GM23338 (cell line): ENCODE measurements at regions not wholly inside any gene's neighbourhood (a gene's known extent, or its start where the extent isn't known, plus 50 kb on each side); places are given as distances from the start of the nearest gene placed in this dataset.

Source experiments
- ATAC-seq: fragments of 200-7000 bp; cut with Tn5 transposase; 3 replicates; pipeline ENCODE4 v1.9.1; 2020
- DNase-seq: peaks from one replicate; pipeline ENCODE4 v3.0.0-alpha.2; 2015; ENCODE audit warnings: low spot score
- H2AFZ ChIP-seq: fragments of 200-600 bp; sonication (generic); 2 replicates; pipeline ENCODE4 v1.8.0; 2016; ENCODE audit warnings: antibody characterized with exemption, mild to moderate bottlenecking, moderate library complexity
- H3F3A ChIP-seq: fragments of 200-600 bp; sonication (generic); replicated peaks from 2 replicates; pipeline ENCODE4 v1.8.0; 2017; ENCODE audit warnings: antibody characterized with exemption, mixed run types, low read depth
- H3K27ac ChIP-seq: fragments of 200-600 bp; sonication (generic); 2 replicates; pipeline ENCODE4 v1.6.1; 2016; ENCODE audit warnings: low read depth
- H3K27me3 ChIP-seq: fragments of 200-600 bp; sonication (generic); 2 replicates; pipeline ENCODE4 v1.8.0; 2016; ENCODE audit warnings: mild to moderate bottlenecking, mixed run types, moderate library complexity; ENCODE audit not compliant: insufficient read depth
- H3K36me3 ChIP-seq: fragments of 200-600 bp; sonication (generic); 2 replicates; pipeline ENCODE4 v1.8.0; 2016; ENCODE audit warnings: mild to moderate bottlenecking; ENCODE audit not compliant: insufficient read depth
- H3K4me1 ChIP-seq: fragments of 200-600 bp; sonication (generic); 2 replicates; pipeline ENCODE4 v1.8.0; 2016; ENCODE audit warnings: mild to moderate bottlenecking, moderate library complexity; ENCODE audit not compliant: insufficient read depth
- H3K4me2 ChIP-seq: fragments of 200-600 bp; sonication (generic); 2 replicates; pipeline ENCODE4 v1.7.1; 2017; ENCODE audit warnings: mixed run types
- H3K4me3 ChIP-seq: fragments of 200-600 bp; sonication (generic); 2 replicates; pipeline ENCODE4 v1.6.1; 2016; ENCODE audit warnings: mixed run types
- H3K79me2 ChIP-seq: fragments of 200-600 bp; sonication (generic); replicated peaks from 2 replicates; pipeline ENCODE4 v1.8.0; 2017; ENCODE audit warnings: mild to moderate bottlenecking; ENCODE audit not compliant: insufficient read depth
- H3K9me2 ChIP-seq: fragments of 200-600 bp; sonication (generic); 2 replicates; pipeline ENCODE4 v1.8.0; 2017; ENCODE audit not compliant: insufficient read depth
- H4K20me1 ChIP-seq: fragments of 200-600 bp; sonication (generic); replicated peaks from 2 replicates; pipeline ENCODE4 v1.8.0; 2017; ENCODE audit warnings: mild to moderate bottlenecking; ENCODE audit not compliant: insufficient read depth
- H3K27ac Mint-ChIP-seq: 2 replicates; pipeline ENCODE4 v1.8.0; 2020; ENCODE audit warnings: inconsistent platforms, mild to moderate bottlenecking, moderate library complexity, mixed read lengths
- H3K27me3 Mint-ChIP-seq: 3 replicates; pipeline ENCODE4 v1.8.0; 2022; ENCODE audit warnings: low read depth, mild to moderate bottlenecking, moderate library complexity, mixed read lengths, inconsistent platforms; ENCODE audit not compliant: insufficient read depth, poor library complexity
- H3K36me3 Mint-ChIP-seq: 3 replicates; pipeline ENCODE4 v1.8.0; 2021; ENCODE audit warnings: low read depth, mild to moderate bottlenecking, inconsistent platforms, moderate library complexity, mixed read lengths
- H3K4me1 Mint-ChIP-seq: 3 replicates; pipeline ENCODE4 v1.8.0; 2020; ENCODE audit warnings: mild to moderate bottlenecking, inconsistent platforms, mixed read lengths
- H3K4me3 Mint-ChIP-seq: 3 replicates; pipeline ENCODE4 v1.8.0; 2021; ENCODE audit warnings: moderate library complexity, mild to moderate bottlenecking, inconsistent platforms, mixed read lengths
- H3K9me3 Mint-ChIP-seq: 3 replicates; pipeline ENCODE4 v1.8.0; 2020; ENCODE audit warnings: moderate library complexity, mild to moderate bottlenecking, inconsistent platforms, mixed read lengths
- CREB1 ChIP-seq: fragments of 250-450 bp; sonication (Bioruptor Pico); IDR thresholded peaks from 2 replicates; pipeline ENCODE4 v1.5.0; 2020; ENCODE audit warnings: low read depth, mild to moderate bottlenecking, moderate library complexity
- ETS1 ChIP-seq: IDR thresholded peaks from 2 replicates; pipeline ENCODE4 v1.6.1; 2016; ENCODE audit warnings: antibody characterized with exemption
- EZH2 ChIP-seq: fragments of 200-600 bp; sonication (generic); IDR thresholded peaks from one replicate; pipeline ENCODE4 v1.8.0; 2017; ENCODE audit warnings: antibody characterized with exemption, mild to moderate bottlenecking, low read depth; ENCODE audit not compliant: unreplicated experiment
- EZH2phosphoT487 ChIP-seq: fragments of 200-600 bp; sonication (generic); IDR thresholded peaks from one replicate; pipeline ENCODE4 v1.8.1; 2018; ENCODE audit warnings: antibody characterized with exemption; ENCODE audit not compliant: unreplicated experiment
- NANOG ChIP-seq: IDR thresholded peaks from 2 replicates; pipeline ENCODE4 v1.6.1; 2016; ENCODE audit warnings: antibody characterized with exemption, borderline replicate concordance
- POLR2AphosphoS5 ChIP-seq: IDR thresholded peaks from 2 replicates; pipeline ENCODE4 v1.6.1; 2016; ENCODE audit warnings: antibody characterized with exemption, low read depth
- REST ChIP-seq: IDR thresholded peaks from one replicate; pipeline ENCODE4 v1.6.1; 2018; ENCODE audit warnings: antibody characterized with exemption; ENCODE audit not compliant: unreplicated experiment
- STAT1 ChIP-seq: IDR thresholded peaks from one replicate; pipeline ENCODE4 v1.6.1; 2016; ENCODE audit warnings: antibody characterized with exemption; ENCODE audit not compliant: unreplicated experiment
- ZNF331 ChIP-seq: fragments of 250-450 bp; sonication (Bioruptor Pico); IDR thresholded peaks from 2 replicates; pipeline ENCODE4 v1.5.0; 2020; ENCODE audit warnings: low read depth, mild to moderate bottlenecking, moderate library complexity
- ZNF462 ChIP-seq: fragments of 250-450 bp; sonication (Bioruptor Pico); IDR thresholded peaks from 2 replicates; pipeline ENCODE4 v1.5.0; 2020; ENCODE audit warnings: mild to moderate bottlenecking, moderate library complexity

- Mint-ChIP-seq H3K27me3 (peaks cover 5% of the 10 kb centered on the region), H3K4me1 (peaks cover 25% of the 10 kb centered on the region), H3K27ac (no peak overlapping the region), H3K36me3 (no peaks in the 10 kb centered on the region), H3K9me3 (no peaks in the 10 kb centered on the region), H3K4me3 (no peak overlapping the region)
- DNase-seq, result no peak
- Histone ChIP-seq H3F3A (peaks cover 3% of the 10 kb centered on the region), H3K79me2 (no peaks in the 10 kb centered on the region), H2AFZ (no peak overlapping the region), H3K9me2 (no peaks in the 10 kb centered on the region), H3K4me2 (no peak overlapping the region), H3K36me3 (no peaks in the 10 kb centered on the region), H3K4me3 (no peak overlapping the region), H3K4me1 (peaks cover 15% of the 10 kb centered on the region), H3K27ac (no peak overlapping the region), H3K27me3 (no peaks in the 10 kb centered on the region), H4K20me1 (no peaks in the 10 kb centered on the region)
- ATAC-seq, result no peak
- TF ChIP-seq POLR2AphosphoS5 (no peak), EZH2 (no peak), EZH2phosphoT487 (no peak), ZNF331 (CRISPR knock-in tag) (no peak), ETS1 (no peak), NANOG (no peak), CREB1 (CRISPR knock-in tag) (no peak), STAT1 (no peak), ZNF462 (CRISPR knock-in tag) (no peak), REST (no peak)
Observed at GRCh38 chr1:234748066-234748465, 138.1 kb upstream of the IRF2BP2 start.
